CD14-positive monocyte (primary cell): ENCODE measurements at regions not wholly inside any gene's neighbourhood (a gene's known extent, or its start where the extent isn't known, plus 50 kb on each side); places are given as distances from the start of the nearest gene placed in this dataset.

ENCODE experiments used
- DNase-seq, 3 donors: peaks; one replicate each; pipeline ENCODE4 v3.0.0-alpha.2; 2011 to 2022
- H2AFZ ChIP-seq: 2 replicates; pipeline ENCODE4 v1.6.0; 2012; ENCODE audit warnings: mild to moderate bottlenecking, low read depth, low read length, inconsistent platforms; ENCODE audit not compliant: insufficient read depth, poor library complexity, severe bottlenecking
- H3K27ac ChIP-seq, 2 donors: 1 replicate in 1 of 2; 2 replicates in 1 of 2; pipeline ENCODE4 v1.5.1; 2012 to 2013; ENCODE audit warnings: low read length in 2 of 2, control low read depth in 1 of 2, inconsistent platforms in 1 of 2, low read depth in 1 of 2, mild to moderate bottlenecking in 1 of 2
- H3K27me3 ChIP-seq, 2 donors: one replicate each; pipeline versions ENCODE4 v1.6.0 to v1.6.1; 2011 to 2013; ENCODE audit warnings: low read length in 2 of 2; ENCODE audit not compliant: control insufficient read depth in 2 of 2, insufficient read depth in 2 of 2
- H3K36me3 ChIP-seq, 2 donors: replicated peaks in 1 of 2; 1 replicate in 1 of 2; 2 replicates in 1 of 2; pipeline versions ENCODE4 v1.5.1 to v1.6.1; 2012 to 2013; ENCODE audit warnings: low read length in 2 of 2, control low read depth in 1 of 2, inconsistent platforms in 1 of 2, mild to moderate bottlenecking in 1 of 2; ENCODE audit not compliant: insufficient read depth in 2 of 2, control insufficient read depth in 1 of 2
- H3K4me1 ChIP-seq, 2 donors: 1 replicate in 1 of 2; 2 replicates in 1 of 2; pipeline versions ENCODE4 v1.5.1 to v1.6.1; 2012 to 2013; ENCODE audit warnings: low read length in 2 of 2, control low read depth in 1 of 2, inconsistent platforms in 1 of 2, mild to moderate bottlenecking in 1 of 2, moderate library complexity in 1 of 2; ENCODE audit not compliant: insufficient read depth in 2 of 2, control insufficient read depth in 1 of 2
- H3K4me2 ChIP-seq: replicated peaks from 2 replicates; pipeline ENCODE3; 2012; ENCODE audit warnings: low read length, moderate library complexity, mild to moderate bottlenecking; ENCODE audit not compliant: poor library complexity, severe bottlenecking; ENCODE audit errors: extremely low read depth
- H3K4me3 ChIP-seq, 3 experiments: fragments of 200-600 bp in 1 of 3; sonication (generic) in 1 of 3; replicated peaks in 1 of 3; 1 replicate in 2 of 3; 2 replicates in 1 of 3; pipeline ENCODE4 v1.5.1; 2011 to 2013; ENCODE audit warnings: low read length in 3 of 3, mild to moderate bottlenecking in 3 of 3, control low read depth in 2 of 3, low read depth in 2 of 3, inconsistent platforms in 1 of 3, moderate library complexity in 1 of 3
- H3K79me2 ChIP-seq: 2 replicates; pipeline ENCODE4 v1.6.0; 2012; ENCODE audit warnings: mild to moderate bottlenecking, control low read depth, inconsistent platforms, low read length, moderate library complexity; ENCODE audit not compliant: insufficient read depth
- H3K9ac ChIP-seq: 2 replicates; pipeline ENCODE4 v1.6.0; 2017; ENCODE audit warnings: low read length, mild to moderate bottlenecking; ENCODE audit not compliant: insufficient read depth, poor library complexity, severe bottlenecking
- H3K9me3 ChIP-seq, 2 donors: replicated peaks in 1 of 2; 1 replicate in 1 of 2; 2 replicates in 1 of 2; pipeline versions ENCODE4 v1.5.1 to v1.6.1; 2012 to 2013; ENCODE audit warnings: low read length in 2 of 2, control low read depth in 1 of 2; ENCODE audit not compliant: control insufficient read depth in 1 of 2, insufficient read depth in 1 of 2
- H4K20me1 ChIP-seq: 2 replicates; pipeline ENCODE4 v1.6.0; 2012; ENCODE audit warnings: mild to moderate bottlenecking, low read length, control low read depth, moderate library complexity; ENCODE audit not compliant: insufficient read depth
- H3K27ac Mint-ChIP-seq, 7 donors: one replicate each; pipeline ENCODE4 v1.8.0; 2020; ENCODE audit warnings: mild to moderate bottlenecking in 7 of 7, mixed read lengths in 7 of 7, moderate library complexity in 6 of 7, inconsistent platforms in 2 of 7
- H3K27me3 Mint-ChIP-seq, 3 donors: one replicate each; pipeline ENCODE4 v1.8.0; 2021 to 2022; ENCODE audit warnings: low read depth in 3 of 3, mild to moderate bottlenecking in 3 of 3, mixed read lengths in 3 of 3, moderate library complexity in 3 of 3, inconsistent platforms in 1 of 3
- H3K36me3 Mint-ChIP-seq, 2 donors: one replicate each; pipeline ENCODE4 v1.8.0; 2020; ENCODE audit warnings: mixed read lengths in 2 of 2, inconsistent platforms in 1 of 2, mild to moderate bottlenecking in 1 of 2
- H3K4me1 Mint-ChIP-seq: one replicate; pipeline ENCODE4 v1.8.0; 2020; ENCODE audit warnings: mild to moderate bottlenecking, mixed read lengths
- H3K4me3 Mint-ChIP-seq, 2 donors: one replicate each; pipeline ENCODE4 v1.8.0; 2020; ENCODE audit warnings: mild to moderate bottlenecking in 2 of 2, mixed read lengths in 2 of 2, moderate library complexity in 1 of 2
- H3K9me3 Mint-ChIP-seq, 7 donors: one replicate each; pipeline ENCODE4 v1.8.0; 2020 to 2022; ENCODE audit warnings: mixed read lengths in 7 of 7, mild to moderate bottlenecking in 6 of 7, moderate library complexity in 6 of 7, inconsistent platforms in 2 of 7
- WGBS: methylation state at CpG from one replicate; pipeline ENCODE4 v1.1.5; 2013; ENCODE audit warnings: missing lambda C conversion rate; ENCODE audit not compliant: insufficient coverage; 5-methylcytosine and 5-hydroxymethylcytosine counted together
- intact Hi-C, 2 donors: fragments of 100-400 bp; cut with micrococcal nuclease; formaldehyde crosslinking; loops; one replicate each; pipeline versions ENCODE4 v1.15.0 to v1.15.1; 2023
- TF ChIP-seq, protein P1 (sequence below): fragments of 200-600 bp; IDR thresholded peaks from one replicate; pipeline ENCODE4 v1.8.0; 2022; ENCODE audit warnings: antibody characterized with exemption, mild to moderate bottlenecking

DNA sequence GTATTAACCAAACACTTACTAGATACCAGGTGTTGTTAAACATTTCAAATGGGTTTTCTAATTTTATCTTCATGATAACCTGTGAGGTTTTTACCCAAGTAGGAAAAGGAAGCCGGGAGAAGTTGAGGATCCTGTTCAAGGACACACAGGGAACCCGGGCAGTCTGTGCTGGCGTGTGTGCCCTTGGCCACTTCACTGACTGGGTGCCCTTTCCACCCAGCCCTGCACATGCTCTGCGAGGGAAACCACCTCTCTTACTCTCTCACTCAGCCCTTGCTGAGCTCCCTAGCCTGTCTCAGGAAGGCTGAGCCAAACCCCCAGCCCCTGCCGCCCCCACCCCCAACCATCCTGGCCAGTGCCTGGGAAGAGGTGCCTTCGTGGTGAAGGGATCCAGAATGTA lies 51.8 kb downstream of the TEX44 start:
- Histone ChIP-seq H3K27ac (no peak overlapping the region), H3K9me3 (no peaks in the 10 kb centered on the region), H4K20me1 (no peaks in the 10 kb centered on the region), H3K36me3 (no peaks in the 10 kb centered on the region), H3K27me3 (no peaks in the 10 kb centered on the region), H3K4me1 (peaks cover 20 to 23% of the 10 kb centered on the region in 2 donors), H3K4me3 (no peak overlapping the region), H3K4me2 (no peak overlapping the region), H3K9ac (no peak overlapping the region), H3K79me2 (no peaks in the 10 kb centered on the region), H2AFZ (no peak overlapping the region)
- Mint-ChIP-seq H3K27me3 (peaks cover 0 to 18% (median 4%) of the 10 kb centered on the region in 3 donors), H3K4me1 (peaks cover 27% of the 10 kb centered on the region), H3K27ac (no peak overlapping the region), H3K4me3 (no peak overlapping the region), H3K36me3 (no peaks in the 10 kb centered on the region), H3K9me3 (peaks cover 0 to 2% (median 0%) of the 10 kb centered on the region in 7 donors)
- intact Hi-C loops = no loop called here
- 90% methylated on average over 2 of the region's 6 CpGs for WGBS
- no peak for DNase-seq
- TF ChIP-seq, protein P1, sequence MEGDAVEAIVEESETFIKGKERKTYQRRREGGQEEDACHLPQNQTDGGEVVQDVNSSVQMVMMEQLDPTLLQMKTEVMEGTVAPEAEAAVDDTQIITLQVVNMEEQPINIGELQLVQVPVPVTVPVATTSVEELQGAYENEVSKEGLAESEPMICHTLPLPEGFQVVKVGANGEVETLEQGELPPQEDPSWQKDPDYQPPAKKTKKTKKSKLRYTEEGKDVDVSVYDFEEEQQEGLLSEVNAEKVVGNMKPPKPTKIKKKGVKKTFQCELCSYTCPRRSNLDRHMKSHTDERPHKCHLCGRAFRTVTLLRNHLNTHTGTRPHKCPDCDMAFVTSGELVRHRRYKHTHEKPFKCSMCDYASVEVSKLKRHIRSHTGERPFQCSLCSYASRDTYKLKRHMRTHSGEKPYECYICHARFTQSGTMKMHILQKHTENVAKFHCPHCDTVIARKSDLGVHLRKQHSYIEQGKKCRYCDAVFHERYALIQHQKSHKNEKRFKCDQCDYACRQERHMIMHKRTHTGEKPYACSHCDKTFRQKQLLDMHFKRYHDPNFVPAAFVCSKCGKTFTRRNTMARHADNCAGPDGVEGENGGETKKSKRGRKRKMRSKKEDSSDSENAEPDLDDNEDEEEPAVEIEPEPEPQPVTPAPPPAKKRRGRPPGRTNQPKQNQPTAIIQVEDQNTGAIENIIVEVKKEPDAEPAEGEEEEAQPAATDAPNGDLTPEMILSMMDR = no peak

DNA sequence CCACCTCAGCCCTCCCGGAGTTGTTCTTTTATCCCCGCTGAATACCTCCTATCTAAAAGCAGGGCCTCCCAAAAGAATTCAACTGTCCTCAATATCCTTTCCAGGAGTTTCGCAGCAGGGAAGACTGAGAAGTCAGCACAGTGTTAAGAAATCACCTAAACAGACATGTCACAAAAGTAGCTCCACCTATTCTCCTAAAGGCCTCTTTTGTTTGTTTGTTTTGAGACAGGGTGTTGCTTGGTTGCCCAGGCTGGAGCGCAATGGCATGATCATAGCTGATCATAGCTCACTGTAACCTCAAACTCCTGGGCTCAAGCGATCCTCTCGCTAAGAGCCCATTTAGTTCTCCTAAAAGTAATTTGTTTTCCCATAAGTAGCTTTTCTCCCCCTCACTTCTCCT lies 53.8 kb downstream of the TEX44 start:
- Mint-ChIP-seq H3K4me1 (peaks cover 17% of the 10 kb centered on the region), H3K27ac (no peak overlapping the region), H3K9me3 (peaks cover 0 to 2% (median 0%) of the 10 kb centered on the region in 7 donors), H3K4me3 (no peak overlapping the region), H3K36me3 (no peaks in the 10 kb centered on the region), H3K27me3 (peaks cover 0 to 12% (median 3%) of the 10 kb centered on the region in 3 donors)
- Histone ChIP-seq H3K36me3 (no peaks in the 10 kb centered on the region), H3K9ac (no peak overlapping the region), H3K4me1 (peaks cover 16 to 17% of the 10 kb centered on the region in 2 donors), H3K27me3 (no peaks in the 10 kb centered on the region), H2AFZ (no peak overlapping the region), H3K79me2 (no peaks in the 10 kb centered on the region), H3K9me3 (no peaks in the 10 kb centered on the region), H3K27ac (no peak overlapping the region), H3K4me2 (no peak overlapping the region), H4K20me1 (no peaks in the 10 kb centered on the region), H3K4me3 (no peak overlapping the region)
- no peak for DNase-seq
- intact Hi-C loops = no loop called here
- TF ChIP-seq, protein P1 = no peak
- 90% methylated on average over 3 of the region's 6 CpGs for WGBS
